ENCODE measurements at regions not wholly inside any gene's neighbourhood (a gene's known extent, or its start where the extent isn't known, plus 50 kb on each side); places are given as distances from the start of the nearest gene placed in this dataset.

DNA sequence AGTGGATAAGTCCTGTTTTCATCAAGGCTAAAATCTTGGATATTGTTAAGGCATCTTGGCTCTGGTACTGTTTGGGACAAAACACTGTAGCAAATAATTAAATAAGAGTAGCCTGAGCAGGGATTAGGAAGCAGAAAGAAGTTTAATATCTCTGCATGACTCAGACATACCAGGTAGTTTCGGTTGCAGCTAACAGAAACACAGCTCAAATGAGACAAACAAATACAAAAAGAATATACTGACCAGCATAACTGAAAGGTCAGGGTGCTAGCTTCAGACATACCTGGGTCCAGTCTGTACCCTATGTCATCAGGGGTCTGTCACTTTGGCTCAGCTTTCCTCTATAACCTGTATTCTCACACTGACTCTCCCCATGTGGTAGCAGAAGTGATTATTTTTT lies 156.4 kb upstream of the MAP3K1 start:
- Histone ChIP-seq H3K27me3 (no peaks in the 10 kb centered on the region), H4K20me1 (ENCODE audit: insufficient read depth, poor library complexity, severe bottlenecking) (no peaks in the 10 kb centered on the region), H3K4me1 (ENCODE audit: insufficient read depth) (peaks cover 4% of the 10 kb centered on the region), H3K9me3 (ENCODE audit: low read depth) (no peaks in the 10 kb centered on the region), H3K9me2 (replicated peaks; ENCODE audit: insufficient read depth) (no peaks in the 10 kb centered on the region), H2AFZ (no peak overlapping the region), H3K27ac (no peak overlapping the region), H3K4me3 (no peak overlapping the region), H3K36me3 (replicated peaks; ENCODE audit: insufficient read depth, low read depth) (no peaks in the 10 kb centered on the region), H3K79me2 (no peaks in the 10 kb centered on the region), H3K4me2 (no peak overlapping the region)
- WGBS (ENCODE audit: low lambda C conversion rate, missing lambda C conversion rate): 95% methylated on average over 1 of the region's 1 CpG
- no peak for DNase-seq (ENCODE audit: low spot score)
- TF ChIP-seq EZH2 (IDR thresholded peaks at IDR 0.05; ENCODE audit: borderline replicate concordance) (no peak), EZH2phosphoT487 (IDR thresholded peaks at IDR 0.05; ENCODE audit: low read depth, severe bottlenecking, unreplicated experiment) (no peak)
- TF ChIP-seq, protein P1, sequence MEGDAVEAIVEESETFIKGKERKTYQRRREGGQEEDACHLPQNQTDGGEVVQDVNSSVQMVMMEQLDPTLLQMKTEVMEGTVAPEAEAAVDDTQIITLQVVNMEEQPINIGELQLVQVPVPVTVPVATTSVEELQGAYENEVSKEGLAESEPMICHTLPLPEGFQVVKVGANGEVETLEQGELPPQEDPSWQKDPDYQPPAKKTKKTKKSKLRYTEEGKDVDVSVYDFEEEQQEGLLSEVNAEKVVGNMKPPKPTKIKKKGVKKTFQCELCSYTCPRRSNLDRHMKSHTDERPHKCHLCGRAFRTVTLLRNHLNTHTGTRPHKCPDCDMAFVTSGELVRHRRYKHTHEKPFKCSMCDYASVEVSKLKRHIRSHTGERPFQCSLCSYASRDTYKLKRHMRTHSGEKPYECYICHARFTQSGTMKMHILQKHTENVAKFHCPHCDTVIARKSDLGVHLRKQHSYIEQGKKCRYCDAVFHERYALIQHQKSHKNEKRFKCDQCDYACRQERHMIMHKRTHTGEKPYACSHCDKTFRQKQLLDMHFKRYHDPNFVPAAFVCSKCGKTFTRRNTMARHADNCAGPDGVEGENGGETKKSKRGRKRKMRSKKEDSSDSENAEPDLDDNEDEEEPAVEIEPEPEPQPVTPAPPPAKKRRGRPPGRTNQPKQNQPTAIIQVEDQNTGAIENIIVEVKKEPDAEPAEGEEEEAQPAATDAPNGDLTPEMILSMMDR (IDR thresholded peaks at IDR 0.05; ENCODE audit: poor library complexity): no peak

DNA sequence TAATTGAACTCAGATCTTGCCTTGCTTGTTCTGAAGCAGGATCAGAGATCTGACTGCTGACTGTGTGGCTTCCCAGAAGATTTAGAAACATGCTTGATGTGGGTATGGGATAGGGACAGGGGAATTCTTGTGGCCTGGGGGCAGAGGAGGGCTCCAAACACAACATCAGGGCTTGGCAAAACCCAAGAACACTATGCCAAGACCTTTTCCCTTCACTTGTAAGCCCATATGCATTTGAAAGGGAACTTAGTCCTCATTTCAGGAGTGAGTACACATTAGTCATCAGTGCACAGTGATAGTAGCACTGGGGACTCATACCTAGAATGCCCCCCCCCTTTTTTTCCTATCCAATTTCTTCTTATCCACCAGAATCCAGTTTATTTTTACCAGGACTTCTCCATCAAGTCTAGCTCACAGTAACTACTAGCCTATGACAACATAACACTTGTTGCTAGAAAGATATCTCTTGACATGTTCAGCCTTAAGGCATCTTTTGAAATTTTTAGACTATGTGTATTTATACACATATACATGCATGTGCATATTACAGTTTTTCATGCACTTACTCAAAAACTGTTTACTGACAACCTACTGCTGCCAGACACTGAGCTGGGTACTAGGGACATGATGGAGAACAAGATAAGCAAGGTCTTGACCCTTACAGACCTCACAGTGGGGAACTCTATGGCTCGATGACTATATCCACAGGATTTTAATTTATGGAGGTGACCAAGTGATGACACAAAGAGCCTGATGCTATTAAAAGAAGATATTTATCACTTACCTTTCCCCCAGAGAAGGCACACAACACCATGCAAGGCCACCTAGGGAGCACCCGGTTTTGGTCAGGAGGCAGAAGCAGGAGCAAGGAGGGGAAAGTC lies 158.3 kb upstream of the MAP3K1 start:
- H3K4me1 ChIP-seq (ENCODE audit: insufficient read depth): peaks cover 4% of the 10 kb centered on the region
- H2AFZ ChIP-seq: no peak overlapping the region
- WGBS (ENCODE audit: low lambda C conversion rate, missing lambda C conversion rate): 71% methylated on average over 2 of the region's 2 CpGs

DNA sequence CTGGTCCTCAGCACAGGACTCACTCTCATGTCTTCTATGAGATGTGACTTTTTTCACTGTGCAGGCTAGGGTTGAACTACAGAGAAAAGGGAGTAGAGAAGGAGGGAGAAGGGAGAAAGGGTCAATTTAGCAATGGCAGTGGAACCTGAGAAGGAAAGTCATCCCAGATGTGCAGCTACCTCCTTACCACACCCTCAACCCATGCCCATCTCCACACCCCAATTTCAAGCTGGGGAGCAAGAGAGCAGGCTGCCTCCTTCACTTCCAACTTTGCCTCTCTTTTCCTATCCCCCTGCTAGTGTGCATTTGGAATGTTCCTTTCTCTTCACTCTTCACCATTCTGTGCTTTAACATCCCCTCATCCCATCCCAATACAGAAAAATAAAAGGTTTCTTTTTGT lies 163.5 kb upstream of the MAP3K1 start:
- Histone ChIP-seq H3K27me3 (no peaks in the 10 kb centered on the region), H3K9me2 (replicated peaks; ENCODE audit: insufficient read depth) (no peaks in the 10 kb centered on the region), H2AFZ (no peak overlapping the region), H3K9me3 (ENCODE audit: low read depth) (no peaks in the 10 kb centered on the region), H3K27ac (no peak overlapping the region), H3K4me2 (no peak overlapping the region), H3K4me1 (ENCODE audit: insufficient read depth) (no peaks in the 10 kb centered on the region), H3K4me3 (no peak overlapping the region), H3K79me2 (no peaks in the 10 kb centered on the region), H4K20me1 (ENCODE audit: insufficient read depth, poor library complexity, severe bottlenecking) (no peaks in the 10 kb centered on the region), H3K36me3 (replicated peaks; ENCODE audit: insufficient read depth, low read depth) (no peaks in the 10 kb centered on the region)
- no peak for DNase-seq (ENCODE audit: low spot score)
- TF ChIP-seq EZH2 (IDR thresholded peaks at IDR 0.05; ENCODE audit: borderline replicate concordance): no peak
- TF ChIP-seq EZH2phosphoT487 (IDR thresholded peaks at IDR 0.05; ENCODE audit: low read depth, severe bottlenecking, unreplicated experiment): no peak
- TF ChIP-seq, protein P1 (IDR thresholded peaks at IDR 0.05; ENCODE audit: poor library complexity): no peak

More for the DNA sequence above, 158.3 kb upstream of the MAP3K1 start:
- H4K20me1 ChIP-seq (ENCODE audit: insufficient read depth, poor library complexity, severe bottlenecking): no peaks in the 10 kb centered on the region
- no peaks in the 10 kb centered on the region for H3K9me2 ChIP-seq (replicated peaks; ENCODE audit: insufficient read depth)
- no peaks in the 10 kb centered on the region for H3K36me3 ChIP-seq (replicated peaks; ENCODE audit: insufficient read depth, low read depth)
- no peak overlapping the region for H3K4me2 ChIP-seq
- no peak overlapping the region for H3K27ac ChIP-seq
- H3K79me2 ChIP-seq: no peaks in the 10 kb centered on the region
- DNase-seq (ENCODE audit: low spot score): no peak
- H3K4me3 ChIP-seq: no peak overlapping the region
- TF ChIP-seq, protein P1 (IDR thresholded peaks at IDR 0.05; ENCODE audit: poor library complexity): no peak
- TF ChIP-seq EZH2phosphoT487 (IDR thresholded peaks at IDR 0.05; ENCODE audit: low read depth, severe bottlenecking, unreplicated experiment) (no peak), EZH2 (IDR thresholded peaks at IDR 0.05; ENCODE audit: borderline replicate concordance) (no peak)
- no peaks in the 10 kb centered on the region for H3K27me3 ChIP-seq
- H3K9me3 ChIP-seq (ENCODE audit: low read depth): no peaks in the 10 kb centered on the region
